ENCODE measurements at regions not wholly inside any gene's neighbourhood (a gene's known extent, or its start where the extent isn't known, plus 50 kb on each side); places are given as distances from the start of the nearest gene placed in this dataset.

GRCh38 chr3:170753421-170754310 is 116.3 kb downstream of the RPL22L1 start:
- no peak for DNase-seq (ENCODE audit: extremely low read depth, low read depth, low spot score)

GRCh38 chr3:170752571-170753155 is 117.3 kb downstream of the RPL22L1 start:
- DNase-seq (ENCODE audit: extremely low read depth, low read depth, low spot score): no peak

DNA sequence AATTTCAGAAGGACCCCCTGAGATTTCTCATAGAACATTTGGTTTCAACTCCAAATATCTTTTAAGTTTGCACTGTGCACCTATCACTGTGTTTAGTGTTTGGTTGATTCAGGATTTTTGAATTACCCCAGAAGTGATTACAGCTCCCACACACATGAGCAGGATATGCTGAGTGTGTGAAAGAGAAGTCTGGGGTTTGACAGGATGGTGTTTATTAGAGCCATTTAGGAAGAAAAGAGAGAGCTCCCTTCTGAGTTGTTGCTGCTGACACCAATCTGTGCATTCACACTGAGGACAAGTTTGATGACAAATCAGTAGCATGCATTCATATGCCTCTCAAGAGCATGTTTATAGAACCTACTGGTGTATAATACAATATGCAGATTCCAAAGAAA is 118.1 kb downstream of the RPL22L1 start:
- DNase-seq (ENCODE audit: extremely low read depth, low read depth, low spot score): no peak

GRCh38 chr3:170751083-170751898 is 118.7 kb downstream of the RPL22L1 start:
- no peak for DNase-seq (ENCODE audit: extremely low read depth, low read depth, low spot score)

DNA sequence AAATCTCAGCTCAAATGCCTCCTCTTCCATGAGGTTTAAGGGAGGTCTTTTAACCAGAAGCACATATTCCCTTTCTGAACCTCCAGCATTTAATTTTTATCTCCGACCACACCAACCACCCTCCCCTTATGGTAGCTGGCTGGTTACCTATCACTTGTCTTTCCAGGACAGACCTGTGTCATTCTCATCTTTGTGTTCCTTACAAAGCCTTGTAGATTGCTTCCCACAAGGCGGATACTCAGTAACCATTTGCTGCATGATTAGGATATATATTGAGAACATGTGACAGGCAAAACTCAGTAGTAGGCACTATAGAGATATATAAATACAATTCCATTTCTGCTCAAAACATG is 119.5 kb downstream of the RPL22L1 start:
- no peak for DNase-seq (ENCODE audit: extremely low read depth, low read depth, low spot score)

- DNase-seq (ENCODE audit: extremely low read depth, low read depth, low spot score): no peak
Measured at GRCh38 chr3:170749765-170750477, 120.1 kb downstream of the RPL22L1 start.

DNA sequence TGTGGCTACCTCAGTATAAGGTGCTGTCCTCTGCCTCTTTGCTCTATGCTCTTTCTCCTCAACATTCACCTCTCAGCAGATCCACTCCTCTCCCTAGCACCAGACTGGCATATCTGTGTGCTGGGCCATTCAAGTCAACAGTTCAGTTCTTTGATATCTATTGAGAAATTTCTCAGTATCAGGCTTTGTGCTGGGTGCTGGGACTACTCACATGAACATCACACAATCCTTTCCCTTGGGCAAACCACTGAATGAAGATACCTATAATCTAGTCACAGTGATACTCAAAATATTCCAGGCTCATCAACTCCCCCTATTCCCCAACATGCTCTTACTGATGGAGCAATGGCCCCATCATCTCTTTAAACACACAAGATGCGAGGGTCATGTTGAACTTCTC is 120.8 kb downstream of the RPL22L1 start:
- no peak for DNase-seq (ENCODE audit: extremely low read depth, low read depth, low spot score)

- DNase-seq (ENCODE audit: extremely low read depth, low read depth, low spot score): no peak
Measured at GRCh38 chr3:170746175-170746942, 123.6 kb downstream of the RPL22L1 start.

DNA sequence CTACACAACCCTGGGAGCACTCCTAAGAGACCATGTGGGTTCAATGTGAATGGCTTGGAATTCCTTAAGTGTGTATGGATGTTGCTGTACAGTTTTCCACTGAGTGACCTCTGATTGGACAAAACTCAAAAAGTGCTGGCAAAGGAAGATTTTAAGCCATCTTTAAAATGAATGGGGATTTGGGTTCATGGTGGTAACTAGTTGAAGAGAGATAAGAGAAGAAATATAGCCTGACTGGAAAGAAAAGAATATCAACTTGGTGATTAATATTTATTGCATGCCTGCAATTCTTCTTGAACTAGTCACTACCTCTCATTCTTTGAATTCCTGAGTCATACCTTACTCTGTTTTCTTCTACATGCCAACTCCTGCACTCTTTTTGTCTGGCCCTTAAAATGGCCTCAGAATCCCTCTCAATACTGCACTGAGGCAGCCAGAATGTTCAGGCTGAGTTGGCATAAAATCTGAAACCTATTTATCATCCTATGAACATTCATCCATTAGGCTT is 124.7 kb downstream of the RPL22L1 start:
- no peak for DNase-seq (ENCODE audit: extremely low read depth, low read depth, low spot score)

DNA sequence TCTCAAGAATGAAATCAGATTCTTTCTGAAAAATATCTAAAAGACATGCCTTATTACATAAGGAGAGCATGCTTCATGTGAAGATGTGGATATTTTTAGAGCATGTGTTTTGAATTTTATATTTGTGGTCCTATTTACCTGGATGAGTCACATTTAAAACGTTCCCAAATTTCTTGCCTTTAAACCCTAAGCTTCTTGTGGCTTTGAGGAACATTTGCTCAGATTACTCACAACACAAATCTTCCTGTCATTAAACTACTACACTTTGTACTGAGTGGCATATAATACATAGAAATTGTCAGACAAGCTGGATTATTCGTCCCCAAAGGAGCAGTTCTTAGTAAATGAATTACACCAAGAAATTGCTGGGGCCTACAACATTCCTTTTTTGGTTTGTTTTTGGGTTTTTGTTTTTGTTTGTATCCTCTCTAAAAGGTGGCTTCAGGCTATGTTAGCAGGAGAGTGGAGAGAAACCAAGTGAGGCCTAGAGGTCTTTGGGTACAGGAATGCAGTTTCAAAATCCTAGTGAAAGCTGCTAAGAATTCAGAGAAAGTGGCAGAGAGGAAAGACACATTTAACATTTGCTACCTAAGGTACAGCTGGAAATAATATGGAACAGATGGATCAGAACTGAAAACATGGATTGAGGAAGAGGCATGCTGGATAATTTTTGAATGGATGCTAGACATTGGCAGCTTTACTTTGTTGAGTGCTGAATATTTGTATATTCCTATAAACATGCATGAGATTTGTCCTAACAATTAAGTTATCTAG is 128.1 kb downstream of the RPL22L1 start:
- DNase-seq (ENCODE audit: extremely low read depth, low read depth, low spot score): no peak

DNA sequence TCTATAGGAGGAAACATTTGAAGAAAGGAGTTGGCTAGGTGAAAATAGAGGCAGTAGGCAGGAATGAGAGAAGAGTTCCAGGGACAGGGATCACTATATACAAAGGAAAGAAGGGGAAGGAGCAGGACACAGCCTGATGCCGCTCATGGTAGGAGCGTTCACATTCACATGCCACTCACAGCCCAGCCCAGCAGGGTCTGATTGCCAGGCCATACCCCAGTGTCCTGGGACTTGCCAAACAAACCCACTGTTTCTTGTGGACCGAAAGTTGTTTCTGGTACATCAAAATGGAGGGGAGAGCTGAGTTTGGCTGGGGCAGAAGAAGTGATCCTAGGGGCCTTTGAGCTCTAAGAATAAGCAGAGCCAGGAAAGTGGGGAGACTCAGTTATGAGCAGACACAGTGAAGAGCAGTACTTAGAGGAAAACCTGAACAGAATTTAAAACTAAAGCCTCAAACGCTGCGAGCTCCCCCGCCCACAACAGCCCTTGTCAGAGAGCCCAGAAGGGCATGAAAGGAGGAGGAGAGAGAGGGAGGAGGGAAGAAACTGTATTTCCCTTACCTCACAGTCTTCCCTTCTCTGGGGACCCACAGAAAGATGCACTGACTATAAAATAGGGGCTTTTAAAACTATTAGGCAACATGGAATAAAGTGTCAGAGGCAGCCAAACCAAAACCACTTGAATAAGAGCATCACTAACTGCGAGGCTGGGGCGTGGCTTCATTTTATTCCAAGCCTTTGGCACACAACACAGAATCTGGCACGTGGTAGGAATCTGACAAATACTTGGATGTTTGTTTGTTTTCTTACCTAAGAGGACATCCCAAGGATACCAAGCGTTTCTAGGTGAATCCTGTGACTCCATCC is 129.0 kb downstream of the RPL22L1 start:
- no peak for DNase-seq (ENCODE audit: extremely low read depth, low read depth, low spot score)

GRCh38 chr3:170740285-170740684 is 129.7 kb downstream of the RPL22L1 start:
- DNase-seq (ENCODE audit: extremely low read depth, low read depth, low spot score): no peak

DNA sequence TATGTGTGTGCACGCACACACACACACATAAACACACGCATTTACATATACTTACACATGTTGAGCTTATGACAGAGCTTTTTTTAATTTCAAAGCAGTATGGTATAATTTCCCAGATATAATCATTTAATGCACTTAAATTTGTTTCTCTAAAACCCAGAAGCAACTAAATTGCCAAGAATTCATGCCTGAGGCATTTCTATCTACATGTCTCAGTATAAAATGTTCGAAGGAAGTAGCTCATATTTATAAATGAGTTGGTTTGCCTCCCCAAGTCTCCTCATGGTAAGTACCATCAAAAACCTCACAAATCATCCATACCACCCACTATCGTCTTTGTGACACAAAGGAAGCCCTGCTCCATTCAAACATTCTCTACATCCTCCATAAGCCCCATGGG is 130.6 kb downstream of the RPL22L1 start:
- no peak for DNase-seq (ENCODE audit: extremely low read depth, low read depth, low spot score)

- no peak for DNase-seq (ENCODE audit: extremely low read depth, low read depth, low spot score)
Measured at GRCh38 chr3:170738766-170739165, 131.2 kb downstream of the RPL22L1 start.

DNA sequence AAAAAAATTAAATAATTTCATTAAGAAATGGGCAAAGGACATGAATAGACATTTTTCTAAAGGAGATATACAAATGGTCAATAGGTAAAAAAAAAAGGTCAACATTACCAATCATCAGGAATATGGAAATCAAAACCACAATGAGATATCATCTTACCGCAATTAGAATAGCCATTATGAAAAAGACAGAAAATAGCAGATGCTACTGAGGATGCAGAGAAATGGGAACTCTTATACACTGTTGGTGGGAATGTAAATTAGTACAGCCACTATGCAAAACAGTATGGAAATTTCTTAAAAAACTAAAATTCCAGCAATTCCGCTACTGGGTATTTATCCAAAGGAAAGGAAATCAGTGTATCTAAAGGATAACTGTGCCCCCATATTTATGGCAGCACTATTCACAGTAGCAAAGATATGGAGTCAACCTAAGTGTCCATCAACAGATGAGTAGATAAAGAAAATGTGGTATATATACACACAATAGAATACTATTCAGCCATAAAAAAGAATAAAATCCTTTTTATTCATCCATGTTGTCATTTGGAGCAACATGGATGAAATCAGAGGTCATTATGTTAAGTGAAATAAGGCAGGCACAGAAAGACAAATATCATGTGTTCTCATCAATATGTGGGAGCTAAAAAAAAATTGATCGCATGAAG is 132.4 kb downstream of the RPL22L1 start:
- DNase-seq (ENCODE audit: extremely low read depth, low read depth, low spot score): no peak

DNA sequence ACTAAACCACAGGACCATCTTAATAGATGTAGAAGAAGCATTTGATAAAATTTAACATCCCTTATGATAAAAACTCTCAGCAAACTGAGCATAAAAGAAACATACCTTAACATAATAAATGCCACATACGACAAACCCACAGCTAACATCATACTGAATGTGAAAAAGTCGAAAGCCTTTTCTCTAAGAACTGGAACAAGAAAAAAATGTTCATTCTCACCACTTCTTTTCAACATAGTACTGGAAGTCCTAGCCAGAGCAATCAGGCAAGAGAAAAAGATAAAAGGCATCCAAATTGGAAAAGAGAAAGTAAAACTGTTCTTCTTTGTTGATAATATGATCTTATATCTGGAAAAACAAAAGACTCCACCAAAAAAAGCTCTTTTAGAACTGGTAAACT is 134.2 kb downstream of the RPL22L1 start:
- DNase-seq (ENCODE audit: extremely low read depth, low read depth, low spot score): no peak

- no peak for DNase-seq (ENCODE audit: extremely low read depth, low read depth, low spot score)
Measured at GRCh38 chr3:170734735-170735065, 135.3 kb downstream of the RPL22L1 start.

Measured in glomerular endothelial cell (primary cell).